ENCODE measurements at regions not wholly inside any gene's neighbourhood (a gene's known extent, or its start where the extent isn't known, plus 50 kb on each side); places are given as distances from the start of the nearest gene placed in this dataset.

DNA sequence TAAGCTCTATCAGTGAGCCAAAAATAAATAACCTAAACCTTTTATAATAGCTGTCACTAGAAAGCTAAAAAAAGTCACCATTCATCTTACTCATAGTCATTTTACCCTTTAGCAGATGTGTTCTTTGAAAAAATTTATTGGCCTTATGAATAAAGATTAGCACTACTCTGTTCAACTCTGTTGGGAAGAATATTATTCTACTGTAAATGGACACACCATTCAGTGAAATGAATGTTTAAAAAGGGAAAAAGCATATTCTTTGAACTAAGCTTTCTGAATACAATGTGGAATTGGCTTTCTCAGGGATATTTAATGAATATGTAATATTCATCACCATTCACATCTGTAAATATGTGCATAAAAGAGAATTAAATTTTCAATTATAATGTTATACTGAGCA, 422.0 kb downstream of the CBLN2 start:
- intact Hi-C loops (cut with micrococcal nuclease), result no loop called here
- no peaks in the 10 kb centered on the region for H3K27me3 Mint-ChIP-seq
- H3K4me1 Mint-ChIP-seq, result no peaks in the 10 kb centered on the region
- H3K27ac Mint-ChIP-seq, result no peak overlapping the region
- no peaks in the 10 kb centered on the region for H3K36me3 Mint-ChIP-seq (ENCODE audit: low read depth)
- no peak for DNase-seq
- no peak overlapping the region for H3K4me3 Mint-ChIP-seq
- no peaks in the 10 kb centered on the region for H3K9me3 Mint-ChIP-seq

DNA sequence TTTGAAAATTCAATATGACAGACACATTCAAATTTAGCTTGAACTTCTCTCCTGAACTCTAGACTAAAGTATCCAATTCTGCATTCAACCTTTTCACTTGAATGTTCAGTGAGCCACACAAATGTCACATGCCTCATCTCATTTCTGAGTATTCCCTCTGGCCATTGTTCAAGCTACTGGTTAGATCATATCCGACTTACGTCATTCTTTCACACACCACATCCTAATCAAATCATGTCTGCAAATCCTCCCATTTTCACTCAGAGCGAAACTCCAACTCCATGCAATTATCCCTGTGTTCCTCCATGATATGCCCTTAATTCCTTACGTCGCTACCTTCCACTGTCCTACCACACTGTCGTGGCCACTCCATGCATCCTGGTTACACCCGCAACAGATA, 425.1 kb downstream of the CBLN2 start:
- intact Hi-C loops (cut with micrococcal nuclease), result no loop called here
- Mint-ChIP-seq H3K36me3 (ENCODE audit: low read depth) (no peaks in the 10 kb centered on the region), H3K4me3 (no peak overlapping the region), H3K27ac (no peak overlapping the region), H3K9me3 (no peaks in the 10 kb centered on the region), H3K27me3 (no peaks in the 10 kb centered on the region), H3K4me1 (no peaks in the 10 kb centered on the region)
- DNase-seq, result no peak

DNA sequence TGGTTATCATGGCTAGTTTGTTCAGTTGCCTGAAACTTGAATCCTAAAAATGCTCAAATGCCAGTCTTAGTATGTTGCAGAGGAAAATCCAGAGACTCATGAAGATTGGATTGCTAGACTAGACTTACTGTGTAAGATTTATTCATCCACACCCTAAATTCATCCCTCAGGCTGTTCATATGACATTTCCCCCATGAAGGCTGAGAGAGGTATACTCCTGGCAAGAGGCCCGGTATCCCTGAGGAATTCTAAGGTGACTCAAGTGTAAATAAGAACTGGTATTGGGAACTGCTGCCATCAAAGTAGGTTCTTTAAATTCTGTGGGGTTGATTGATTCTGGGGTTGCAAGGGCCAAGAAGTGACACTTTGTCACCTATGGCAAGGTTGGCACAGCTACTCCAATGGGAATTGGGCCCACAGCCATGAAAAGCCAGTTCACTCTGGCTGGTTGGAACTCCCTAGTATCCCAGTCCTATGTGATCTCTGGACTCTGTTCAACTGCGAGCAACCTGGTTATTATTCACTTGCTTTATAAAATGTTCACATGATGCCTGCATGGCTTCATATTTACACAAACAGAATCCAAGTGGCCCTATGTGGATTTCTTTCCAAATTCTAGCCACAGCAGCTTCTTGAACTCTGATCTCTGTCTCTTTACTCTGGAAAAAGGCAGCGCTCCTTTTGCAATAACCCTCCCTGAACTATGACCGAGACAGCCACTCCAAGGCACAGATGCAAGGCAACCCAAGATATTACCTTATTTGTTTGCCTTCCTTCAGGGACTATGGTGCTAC, 429.1 kb downstream of the CBLN2 start:
- Mint-ChIP-seq H3K9me3 (no peaks in the 10 kb centered on the region), H3K4me1 (no peaks in the 10 kb centered on the region), H3K4me3 (no peak overlapping the region), H3K27ac (no peak overlapping the region), H3K36me3 (ENCODE audit: low read depth) (no peaks in the 10 kb centered on the region), H3K27me3 (no peaks in the 10 kb centered on the region)
- intact Hi-C loops (cut with micrococcal nuclease), result no loop called here
- DNase-seq, result no peak

DNA sequence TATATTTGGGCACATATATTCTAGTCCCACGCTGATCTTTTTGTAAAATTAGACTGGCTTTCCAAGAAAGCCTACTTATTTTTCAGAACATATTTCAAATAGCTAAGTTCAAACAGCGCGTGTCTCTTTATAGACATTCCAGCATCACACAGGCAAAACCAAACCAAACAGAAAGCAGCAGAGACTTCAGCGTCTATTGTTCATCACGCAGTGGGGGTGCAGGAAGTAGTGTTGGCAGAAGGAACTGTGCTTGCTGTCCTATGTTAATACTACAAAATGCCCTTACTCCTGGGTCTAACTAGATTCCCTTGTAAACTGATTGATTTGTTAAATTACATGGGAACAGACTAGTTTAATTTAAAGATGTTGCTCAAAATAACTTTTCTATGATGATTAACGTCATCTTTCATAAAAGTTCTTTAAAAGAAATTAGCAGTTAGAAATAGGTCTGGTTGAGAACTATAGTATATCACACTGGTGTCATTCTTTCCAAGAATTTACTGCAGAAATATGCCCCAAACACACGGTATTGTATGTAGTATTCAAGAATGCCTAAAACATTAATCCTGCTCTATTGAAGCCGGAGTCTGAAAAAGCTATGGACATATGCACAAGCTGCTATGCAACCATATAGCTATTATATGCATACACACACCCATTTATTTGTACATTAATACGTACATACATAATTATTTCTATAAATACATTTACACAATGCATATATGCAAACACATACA, 436.3 kb downstream of the CBLN2 start:
- Mint-ChIP-seq H3K27ac (no peak overlapping the region), H3K27me3 (no peaks in the 10 kb centered on the region), H3K4me1 (no peaks in the 10 kb centered on the region), H3K36me3 (ENCODE audit: low read depth) (no peaks in the 10 kb centered on the region), H3K9me3 (no peaks in the 10 kb centered on the region), H3K4me3 (no peak overlapping the region)
- intact Hi-C loops (cut with micrococcal nuclease), result no loop called here
- DNase-seq, result no peak

DNA sequence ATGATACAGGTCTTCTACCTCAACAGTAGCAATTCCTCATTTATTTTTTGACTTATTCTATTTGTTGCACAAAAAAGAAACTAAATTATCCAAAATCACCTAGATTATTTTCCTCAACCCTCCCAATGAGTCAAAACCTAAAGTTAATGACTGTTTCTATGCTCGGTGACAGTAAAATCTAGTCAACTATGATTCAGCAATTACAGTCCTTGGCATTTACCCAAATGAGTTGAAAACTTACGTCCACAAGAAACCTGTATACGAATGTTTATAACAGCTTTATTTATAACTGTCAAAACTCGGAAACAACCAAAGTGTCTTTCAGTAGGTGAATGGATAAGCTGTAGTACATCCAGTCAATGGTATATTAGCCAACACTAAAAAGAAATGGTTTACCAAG, 439.3 kb downstream of the CBLN2 start:
- H3K27me3 Mint-ChIP-seq, result no peaks in the 10 kb centered on the region
- no peaks in the 10 kb centered on the region for H3K36me3 Mint-ChIP-seq (ENCODE audit: low read depth)
- intact Hi-C loops (cut with micrococcal nuclease), result no loop called here
- no peak for DNase-seq
- no peaks in the 10 kb centered on the region for H3K4me1 Mint-ChIP-seq
- no peaks in the 10 kb centered on the region for H3K9me3 Mint-ChIP-seq
- no peak overlapping the region for H3K27ac Mint-ChIP-seq
- no peak overlapping the region for H3K4me3 Mint-ChIP-seq

DNA sequence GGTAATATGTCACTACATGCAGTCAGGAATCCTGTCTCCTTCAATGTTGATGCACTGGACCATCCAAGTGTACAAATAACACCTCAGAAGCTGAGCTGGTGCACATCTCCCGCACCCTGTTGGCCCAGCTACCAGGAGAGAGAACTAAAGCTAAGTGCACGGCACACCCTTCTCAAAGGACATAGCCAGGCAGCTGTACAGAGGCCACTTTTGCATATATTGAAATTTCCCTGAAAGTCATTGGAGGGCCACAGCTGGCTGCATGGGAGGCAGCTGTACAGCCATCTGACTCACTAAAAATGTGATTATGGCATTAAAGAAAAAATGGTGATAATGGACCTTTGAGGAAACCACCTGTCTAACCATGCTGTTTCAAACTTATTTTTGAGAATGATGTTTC, 441.7 kb downstream of the CBLN2 start:
- H3K27ac Mint-ChIP-seq, result no peak overlapping the region
- intact Hi-C loops (cut with micrococcal nuclease), result no loop called here
- DNase-seq, result no peak

DNA sequence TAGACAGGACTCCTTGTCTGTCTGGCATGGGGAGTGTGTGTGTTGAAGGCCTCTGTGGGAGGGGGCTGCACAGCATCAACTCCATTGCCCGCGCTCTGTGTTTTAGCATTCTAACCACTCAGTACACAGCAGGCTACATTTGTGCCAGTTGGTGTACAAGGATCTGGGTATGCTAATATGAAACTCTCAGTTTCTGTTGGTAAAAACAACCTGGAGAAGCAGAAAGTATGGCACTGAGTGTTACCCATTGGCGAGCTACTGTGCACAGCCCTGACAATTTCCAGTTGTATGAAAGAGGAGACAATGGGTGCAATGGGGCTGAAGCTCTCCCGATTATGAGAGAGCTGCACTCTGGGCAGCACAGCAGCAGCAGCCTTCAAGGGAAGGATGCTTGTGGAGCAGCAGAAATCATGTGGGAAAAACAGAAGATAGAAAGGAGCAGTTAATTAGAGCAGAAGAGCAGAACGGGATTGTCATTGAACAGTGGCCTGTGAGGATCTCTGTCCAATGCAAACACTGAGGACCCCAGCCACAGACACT, 443.6 kb downstream of the CBLN2 start:
- no peak overlapping the region for H3K4me3 Mint-ChIP-seq
- DNase-seq, result no peak
- H3K4me1 Mint-ChIP-seq, result no peaks in the 10 kb centered on the region
- H3K27ac Mint-ChIP-seq, result no peak overlapping the region
- H3K27me3 Mint-ChIP-seq, result no peaks in the 10 kb centered on the region
- H3K9me3 Mint-ChIP-seq, result no peaks in the 10 kb centered on the region
- H3K36me3 Mint-ChIP-seq (ENCODE audit: low read depth), result no peaks in the 10 kb centered on the region
- intact Hi-C loops (cut with micrococcal nuclease), result no loop called here

More for the DNA sequence above, 441.7 kb downstream of the CBLN2 start:
- Mint-ChIP-seq H3K9me3 (no peaks in the 10 kb centered on the region), H3K4me1 (no peaks in the 10 kb centered on the region), H3K27me3 (no peaks in the 10 kb centered on the region), H3K4me3 (no peak overlapping the region), H3K36me3 (ENCODE audit: low read depth) (no peaks in the 10 kb centered on the region)

DNA sequence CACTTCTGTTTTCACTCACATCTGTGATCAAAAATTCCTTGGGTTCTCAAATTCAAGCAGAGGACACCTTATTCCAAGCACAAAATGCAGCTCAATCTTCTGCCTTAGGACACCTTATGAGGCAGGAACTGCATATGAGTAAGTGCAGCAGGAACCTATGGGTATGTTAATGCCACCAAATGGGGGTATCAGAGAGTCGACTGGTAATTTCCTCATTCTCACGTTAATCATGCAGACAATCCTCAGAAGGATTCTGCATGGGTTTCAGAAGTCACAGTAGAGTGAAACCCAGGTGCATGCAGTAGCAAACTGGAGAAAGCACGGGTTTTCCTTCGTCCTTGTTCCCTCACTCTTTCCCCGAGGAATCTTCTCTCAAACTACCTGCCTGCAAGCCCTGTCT, 452.8 kb downstream of the CBLN2 start:
- no peaks in the 10 kb centered on the region for H3K27me3 Mint-ChIP-seq
- no peaks in the 10 kb centered on the region for H3K9me3 Mint-ChIP-seq
- H3K27ac Mint-ChIP-seq, result no peak overlapping the region
- H3K4me1 Mint-ChIP-seq, result no peaks in the 10 kb centered on the region
- no peak for DNase-seq
- intact Hi-C loops (cut with micrococcal nuclease), result no loop called here
- H3K4me3 Mint-ChIP-seq, result no peak overlapping the region
- H3K36me3 Mint-ChIP-seq (ENCODE audit: low read depth), result no peaks in the 10 kb centered on the region

DNA sequence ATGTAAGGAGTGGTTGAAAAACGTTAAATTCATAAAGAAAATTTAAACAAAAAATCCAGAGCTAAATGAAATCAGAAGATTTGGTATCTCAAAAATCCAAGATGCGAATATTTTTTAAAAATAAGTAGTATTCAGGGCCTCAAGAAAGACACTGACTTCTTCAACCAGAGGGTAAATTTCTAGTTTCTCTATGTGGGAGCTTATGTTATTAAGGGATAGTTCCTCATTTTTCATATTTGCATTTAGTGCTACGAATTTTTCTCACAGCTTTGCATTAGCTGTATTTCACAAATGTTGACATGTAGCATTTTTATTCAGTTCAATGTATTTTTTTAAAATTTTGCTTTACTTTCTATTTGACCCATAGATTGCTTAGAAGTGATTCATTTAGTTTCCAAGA, 454.7 kb downstream of the CBLN2 start:
- DNase-seq, result no peak
- no peaks in the 10 kb centered on the region for H3K36me3 Mint-ChIP-seq (ENCODE audit: low read depth)
- intact Hi-C loops (cut with micrococcal nuclease), result no loop called here
- no peaks in the 10 kb centered on the region for H3K27me3 Mint-ChIP-seq
- no peaks in the 10 kb centered on the region for H3K9me3 Mint-ChIP-seq
- H3K4me1 Mint-ChIP-seq, result no peaks in the 10 kb centered on the region
- H3K27ac Mint-ChIP-seq, result no peak overlapping the region
- H3K4me3 Mint-ChIP-seq, result no peak overlapping the region

DNA sequence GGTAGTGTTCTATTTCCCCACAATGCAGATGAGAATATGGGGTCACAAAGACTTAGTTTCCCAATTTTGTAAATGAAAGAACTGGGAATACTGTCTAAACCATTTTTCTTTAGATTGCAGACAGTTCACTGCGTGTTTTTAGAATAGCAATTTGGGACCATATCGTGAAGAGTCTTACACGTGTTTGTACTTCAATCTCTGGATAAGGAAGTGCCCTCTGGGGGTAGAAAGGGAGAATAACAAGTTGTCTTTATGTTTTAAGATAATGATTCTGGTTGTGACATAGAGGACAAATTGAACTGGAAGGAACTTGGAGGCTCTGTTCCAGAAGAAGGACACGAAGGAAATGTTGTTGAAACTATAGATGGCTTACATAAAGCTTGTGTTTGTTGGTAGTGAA, 457.7 kb downstream of the CBLN2 start:
- intact Hi-C loops (cut with micrococcal nuclease), result no loop called here
- Mint-ChIP-seq H3K27ac (no peak overlapping the region), H3K9me3 (no peaks in the 10 kb centered on the region), H3K4me3 (no peak overlapping the region), H3K27me3 (no peaks in the 10 kb centered on the region), H3K36me3 (ENCODE audit: low read depth) (no peaks in the 10 kb centered on the region), H3K4me1 (no peaks in the 10 kb centered on the region)
- DNase-seq, result no peak

DNA sequence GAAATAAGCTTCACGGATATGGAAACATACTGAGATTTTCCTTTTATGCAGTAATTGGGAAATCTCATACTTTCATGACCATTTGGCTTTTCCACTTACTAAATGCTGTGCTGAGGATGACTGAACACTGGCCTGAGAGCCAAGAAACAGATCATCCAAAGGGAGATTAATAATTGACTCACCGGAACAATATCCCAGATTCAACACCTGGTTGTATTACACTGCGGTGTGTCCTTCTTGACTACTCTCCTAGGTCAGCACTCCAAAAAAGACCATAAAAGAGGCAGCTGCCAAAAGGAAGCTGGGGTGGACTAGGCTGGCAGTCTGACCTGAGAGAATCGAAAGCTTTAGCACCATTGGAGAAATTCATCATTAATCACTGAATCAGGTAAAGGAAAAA, 469.1 kb downstream of the CBLN2 start:
- no peak for DNase-seq
- Mint-ChIP-seq H3K36me3 (ENCODE audit: low read depth) (no peaks in the 10 kb centered on the region), H3K4me1 (no peaks in the 10 kb centered on the region), H3K4me3 (no peak overlapping the region), H3K27me3 (no peaks in the 10 kb centered on the region), H3K9me3 (no peaks in the 10 kb centered on the region), H3K27ac (no peak overlapping the region)
- intact Hi-C loops (cut with micrococcal nuclease), result no loop called here

DNA sequence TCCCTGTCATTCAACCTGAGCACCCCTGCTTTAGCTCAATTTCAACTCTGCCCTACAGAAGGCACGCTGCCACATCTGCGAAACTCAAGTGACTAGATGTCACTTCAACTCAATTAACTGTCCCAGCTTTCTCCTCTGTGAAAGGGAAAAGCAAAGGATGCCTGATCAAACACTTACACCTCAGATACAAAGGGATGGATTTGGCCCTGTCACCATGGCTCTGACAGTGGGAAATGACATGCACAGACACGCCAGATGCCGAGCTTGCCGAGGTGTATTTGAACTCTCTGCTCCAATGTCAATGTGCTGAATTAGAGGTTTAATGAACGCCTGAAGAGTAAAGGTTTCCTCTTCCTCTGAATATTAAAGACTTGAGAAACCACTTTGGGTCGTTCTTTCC, 481.1 kb downstream of the CBLN2 start:
- Mint-ChIP-seq H3K4me1 (no peaks in the 10 kb centered on the region), H3K9me3 (no peaks in the 10 kb centered on the region), H3K4me3 (no peak overlapping the region), H3K27me3 (no peaks in the 10 kb centered on the region), H3K36me3 (ENCODE audit: low read depth) (no peaks in the 10 kb centered on the region), H3K27ac (no peak overlapping the region)
- DNase-seq, result no peak
- intact Hi-C loops (cut with micrococcal nuclease), result no loop called here

DNA sequence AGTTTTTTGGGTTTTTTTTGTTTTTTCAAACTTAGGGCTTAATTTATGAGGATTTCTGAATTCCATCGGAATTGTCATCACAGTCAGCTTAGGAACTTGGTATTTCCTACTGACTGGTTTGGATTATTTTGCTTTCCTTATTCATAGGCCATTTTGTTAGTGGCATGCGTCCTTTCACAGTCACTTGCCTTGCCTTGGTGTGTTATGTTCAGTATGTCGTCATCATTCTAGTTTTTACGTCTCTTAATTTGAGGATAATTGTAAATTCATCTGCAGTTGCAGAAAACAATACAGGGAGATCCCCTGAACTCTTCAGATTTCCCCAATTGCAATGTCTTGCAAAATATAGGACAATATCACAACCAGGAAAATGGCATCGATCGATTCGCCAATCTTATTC, 485.3 kb downstream of the CBLN2 start:
- Mint-ChIP-seq H3K9me3 (no peaks in the 10 kb centered on the region), H3K4me3 (no peak overlapping the region), H3K36me3 (ENCODE audit: low read depth) (no peaks in the 10 kb centered on the region), H3K27me3 (no peaks in the 10 kb centered on the region), H3K4me1 (no peaks in the 10 kb centered on the region), H3K27ac (no peak overlapping the region)
- intact Hi-C loops (cut with micrococcal nuclease), result no loop called here
- no peak for DNase-seq

DNA sequence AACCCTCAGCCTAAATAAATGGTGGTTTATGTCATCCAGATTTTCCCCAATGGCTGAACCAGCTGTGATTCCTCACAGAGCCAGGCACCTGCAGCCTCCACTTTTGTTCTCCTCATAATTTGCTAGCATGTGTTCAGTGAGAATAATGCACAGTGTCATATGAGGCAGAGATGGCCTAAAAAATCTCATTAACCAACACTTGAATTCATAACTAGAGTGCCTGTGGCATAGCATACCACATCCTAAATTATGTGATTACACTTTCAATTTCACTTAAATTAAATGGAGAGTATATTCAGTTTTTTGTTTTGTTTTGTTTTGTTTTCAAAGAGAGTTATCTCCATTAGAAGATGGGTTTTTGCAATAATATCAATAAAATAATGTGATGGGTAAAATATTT, 488.0 kb downstream of the CBLN2 start:
- intact Hi-C loops (cut with micrococcal nuclease), result no loop called here
- Mint-ChIP-seq H3K27ac (no peak overlapping the region), H3K4me3 (no peak overlapping the region), H3K4me1 (no peaks in the 10 kb centered on the region), H3K36me3 (ENCODE audit: low read depth) (no peaks in the 10 kb centered on the region), H3K27me3 (no peaks in the 10 kb centered on the region), H3K9me3 (no peaks in the 10 kb centered on the region)
- DNase-seq, result no peak

Measured in activated CD4-positive, alpha-beta T cell treated with anti-CD3 and anti-CD28 coated beads, Interleukin-2, amount 10 ng/mL, durations not matched to agents 24 days and 14 days (primary cell).